ENCODE measurements at regions not wholly inside any gene's neighbourhood (a gene's known extent, or its start where the extent isn't known, plus 50 kb on each side); places are given as distances from the start of the nearest gene placed in this dataset.

GRCh38 chr6:15832841-15833240, 170.0 kb upstream of the DTNBP1 start:
- Histone ChIP-seq H3K4me3 (no peak overlapping the region), H3K27me3 (no peaks in the 10 kb centered on the region), H3K27ac (no peak overlapping the region), H3K9me3 (no peaks in the 10 kb centered on the region), H3K4me1 (no peaks in the 10 kb centered on the region), H3K36me3 (no peaks in the 10 kb centered on the region)
- TF ChIP-seq POLR2A (IDR thresholded peaks at IDR 0.05), result no peak
- TF ChIP-seq, protein P1, sequence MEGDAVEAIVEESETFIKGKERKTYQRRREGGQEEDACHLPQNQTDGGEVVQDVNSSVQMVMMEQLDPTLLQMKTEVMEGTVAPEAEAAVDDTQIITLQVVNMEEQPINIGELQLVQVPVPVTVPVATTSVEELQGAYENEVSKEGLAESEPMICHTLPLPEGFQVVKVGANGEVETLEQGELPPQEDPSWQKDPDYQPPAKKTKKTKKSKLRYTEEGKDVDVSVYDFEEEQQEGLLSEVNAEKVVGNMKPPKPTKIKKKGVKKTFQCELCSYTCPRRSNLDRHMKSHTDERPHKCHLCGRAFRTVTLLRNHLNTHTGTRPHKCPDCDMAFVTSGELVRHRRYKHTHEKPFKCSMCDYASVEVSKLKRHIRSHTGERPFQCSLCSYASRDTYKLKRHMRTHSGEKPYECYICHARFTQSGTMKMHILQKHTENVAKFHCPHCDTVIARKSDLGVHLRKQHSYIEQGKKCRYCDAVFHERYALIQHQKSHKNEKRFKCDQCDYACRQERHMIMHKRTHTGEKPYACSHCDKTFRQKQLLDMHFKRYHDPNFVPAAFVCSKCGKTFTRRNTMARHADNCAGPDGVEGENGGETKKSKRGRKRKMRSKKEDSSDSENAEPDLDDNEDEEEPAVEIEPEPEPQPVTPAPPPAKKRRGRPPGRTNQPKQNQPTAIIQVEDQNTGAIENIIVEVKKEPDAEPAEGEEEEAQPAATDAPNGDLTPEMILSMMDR (IDR thresholded peaks at IDR 0.05), result no peak
- no peak for DNase-seq
- intact Hi-C loops (cut with DNase I; ENCODE audit: low total_unique reads), result no loop called here

GRCh38 chr6:15829156-15829555, 166.3 kb upstream of the DTNBP1 start:
- no peak overlapping the region for H3K4me3 ChIP-seq
- no peaks in the 10 kb centered on the region for H3K27me3 ChIP-seq
- no peaks in the 10 kb centered on the region for H3K9me3 ChIP-seq
- no peak for DNase-seq
- intact Hi-C loops (cut with DNase I; ENCODE audit: low total_unique reads), result no loop called here
- H3K4me1 ChIP-seq, result no peaks in the 10 kb centered on the region
- no peak overlapping the region for H3K27ac ChIP-seq
- H3K36me3 ChIP-seq, result no peaks in the 10 kb centered on the region
- TF ChIP-seq POLR2A (IDR thresholded peaks at IDR 0.05), result no peak
- TF ChIP-seq, protein P1 (IDR thresholded peaks at IDR 0.05), result no peak

DNA sequence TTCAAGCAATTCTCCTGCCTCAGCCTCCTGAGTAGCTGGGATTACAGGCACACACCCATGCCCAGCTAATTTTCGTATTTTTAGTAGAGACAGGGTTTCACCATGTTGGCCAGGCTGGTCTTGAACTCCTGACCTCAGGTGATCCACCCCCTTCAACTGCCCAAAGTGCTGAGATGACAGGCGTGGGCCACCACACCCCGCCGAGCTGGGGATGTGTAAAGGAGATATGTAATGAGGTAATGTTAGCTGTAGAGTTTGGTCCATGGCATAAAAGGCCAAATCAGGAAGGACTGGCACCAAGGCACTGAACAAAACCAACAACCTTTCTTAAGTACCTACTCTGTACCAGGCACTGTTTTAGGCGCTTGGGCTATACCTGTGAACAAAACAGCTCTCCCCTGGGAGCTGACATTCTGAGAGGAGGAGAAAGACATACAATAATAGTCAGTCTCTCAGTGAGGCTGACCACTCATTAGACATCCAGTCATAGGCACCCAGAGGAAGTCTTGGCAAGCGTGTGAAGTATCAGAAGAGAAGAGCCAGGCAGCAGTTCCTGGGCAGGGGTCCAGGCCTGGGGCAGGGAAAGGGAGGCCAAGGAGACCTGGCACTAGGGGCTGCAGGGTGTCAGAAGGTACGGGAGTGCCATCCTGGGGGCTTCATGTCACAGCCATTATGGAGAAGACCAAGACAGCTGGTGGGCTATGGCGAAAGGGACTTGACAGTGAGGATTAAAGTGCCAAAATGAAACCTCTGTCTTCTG, 164.8 kb upstream of the DTNBP1 start:
- no peaks in the 10 kb centered on the region for H3K36me3 ChIP-seq
- no peak for DNase-seq
- TF ChIP-seq, protein P1 (IDR thresholded peaks at IDR 0.05), result no peak
- no peak for TF ChIP-seq POLR2A (IDR thresholded peaks at IDR 0.05)
- no peaks in the 10 kb centered on the region for H3K9me3 ChIP-seq
- no peaks in the 10 kb centered on the region for H3K4me1 ChIP-seq
- no peak overlapping the region for H3K4me3 ChIP-seq
- intact Hi-C loops (cut with DNase I; ENCODE audit: low total_unique reads), result no loop called here
- no peak overlapping the region for H3K27ac ChIP-seq
- no peaks in the 10 kb centered on the region for H3K27me3 ChIP-seq

GRCh38 chr6:15826814-15827318, 164.0 kb upstream of the DTNBP1 start:
- intact Hi-C loops (cut with DNase I; ENCODE audit: low total_unique reads), result no loop called here
- H3K27ac ChIP-seq, result no peak overlapping the region
- no peak overlapping the region for H3K4me3 ChIP-seq
- no peaks in the 10 kb centered on the region for H3K4me1 ChIP-seq
- H3K27me3 ChIP-seq, result no peaks in the 10 kb centered on the region
- no peak for DNase-seq
- TF ChIP-seq, protein P1 (IDR thresholded peaks at IDR 0.05), result no peak
- no peaks in the 10 kb centered on the region for H3K36me3 ChIP-seq
- H3K9me3 ChIP-seq, result no peaks in the 10 kb centered on the region

GRCh38 chr6:15825332-15825930, 162.6 kb upstream of the DTNBP1 start:
- H3K36me3 ChIP-seq, result no peaks in the 10 kb centered on the region
- H3K27me3 ChIP-seq, result no peaks in the 10 kb centered on the region
- no peaks in the 10 kb centered on the region for H3K9me3 ChIP-seq
- H3K4me3 ChIP-seq, result no peak overlapping the region
- H3K27ac ChIP-seq, result no peak overlapping the region
- no peaks in the 10 kb centered on the region for H3K4me1 ChIP-seq
- no peak for DNase-seq
- TF ChIP-seq, protein P1 (IDR thresholded peaks at IDR 0.05), result no peak
- TF ChIP-seq POLR2A (IDR thresholded peaks at IDR 0.05), result no peak
- intact Hi-C loops (cut with DNase I; ENCODE audit: low total_unique reads), result no loop called here

Data from uterus (tissue), 3 donors.